RKO (cell line): ENCODE measurements at regions not wholly inside any gene's neighbourhood (a gene's known extent, or its start where the extent isn't known, plus 50 kb on each side); places are given as distances from the start of the nearest gene placed in this dataset.

Experiments used
- DNase-seq: peaks from one replicate; pipeline ENCODE4 v3.0.0-alpha.2; 2016; ENCODE audit warnings: low spot score

DNA sequence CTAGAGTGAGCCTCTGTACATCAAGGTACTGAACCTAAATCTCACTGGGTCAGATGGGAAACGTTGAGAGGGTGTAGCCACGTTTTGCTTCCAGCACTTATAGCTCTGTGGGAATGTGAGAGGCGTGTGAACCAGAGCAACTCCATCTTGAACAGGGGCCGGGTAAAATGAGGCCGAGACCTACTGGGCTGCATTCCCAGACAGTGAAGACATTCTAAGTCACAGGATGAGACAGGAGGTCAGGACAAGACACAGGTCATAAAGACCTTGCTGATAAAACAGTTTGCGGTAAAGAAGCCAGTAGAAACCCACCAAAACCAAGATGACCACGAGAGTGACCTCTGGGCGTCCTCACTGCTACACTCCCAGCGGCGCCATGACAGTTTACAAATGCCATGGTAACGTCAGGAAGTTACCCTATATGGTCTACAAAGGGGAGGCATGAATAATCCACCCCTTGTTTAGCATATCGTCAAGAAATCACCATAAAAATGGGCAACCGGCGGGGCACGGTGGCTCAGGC is 63.4 kb upstream of the NCOR2 start:
- DNase-seq = no peak

GRCh38 chr12:124629789-124630480 is 62.5 kb upstream of the NCOR2 start:
- DNase-seq = no peak

DNA sequence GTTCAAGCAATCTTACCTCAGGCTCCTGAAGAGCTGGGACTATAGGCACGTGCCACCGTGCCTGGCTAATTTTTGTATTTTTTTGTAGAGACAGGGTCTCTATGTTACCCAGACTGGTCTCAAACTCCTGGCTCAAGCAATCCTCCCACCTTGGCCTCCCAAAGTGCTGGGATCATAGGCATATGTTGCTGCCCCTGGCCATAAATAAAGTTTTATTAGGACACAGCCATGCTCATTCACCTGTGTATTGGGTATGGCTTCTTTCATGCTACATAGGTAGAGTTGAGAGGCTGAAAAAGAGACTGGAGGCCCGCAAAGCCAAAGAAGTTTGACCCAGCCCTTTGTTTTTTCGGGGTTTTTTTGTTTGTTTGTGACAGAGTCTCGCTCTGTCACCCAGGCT is 61.7 kb upstream of the NCOR2 start:
- no peak for DNase-seq

DNA sequence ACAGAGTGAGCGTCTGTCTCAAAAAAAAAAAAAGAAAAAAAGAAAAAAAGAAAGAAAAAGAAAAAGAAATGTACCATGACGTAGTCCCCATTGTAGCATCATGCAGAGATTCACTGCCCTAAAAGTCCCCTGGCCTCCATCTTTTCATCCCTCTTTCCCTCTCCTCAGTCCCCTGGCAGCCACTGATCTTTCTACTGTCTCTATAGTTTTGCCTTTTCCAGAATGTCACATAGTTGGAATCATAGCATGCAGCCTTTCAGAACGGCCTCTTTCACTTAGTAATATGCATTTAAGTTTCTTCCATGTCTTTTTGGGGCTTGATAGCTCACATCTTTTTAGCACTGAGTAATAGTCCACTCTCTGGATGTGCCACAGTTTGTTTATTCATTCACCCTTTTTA is 60.5 kb upstream of the NCOR2 start:
- no peak for DNase-seq

DNA sequence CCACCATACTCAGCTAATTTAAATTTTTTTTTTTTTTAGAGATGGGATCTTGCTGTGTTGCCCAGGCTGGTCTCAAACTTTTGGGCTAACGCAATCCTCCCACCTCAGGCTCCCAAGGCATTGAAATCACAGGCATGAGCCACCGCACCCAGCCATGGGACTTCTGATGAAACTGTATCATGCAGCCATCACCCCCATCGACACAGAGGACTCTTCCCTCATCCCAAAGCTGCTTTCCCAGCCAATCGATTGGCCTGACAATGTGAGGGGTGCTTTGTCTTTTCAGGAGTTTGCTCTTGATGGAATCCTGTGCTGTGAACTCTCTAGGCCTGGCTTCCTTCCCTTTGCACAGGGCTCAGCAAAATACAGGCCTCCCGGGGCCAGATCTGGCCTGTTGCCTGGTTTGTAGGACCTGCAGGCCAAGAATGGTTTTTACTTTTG is 59.6 kb upstream of the NCOR2 start:
- DNase-seq = no peak

DNA sequence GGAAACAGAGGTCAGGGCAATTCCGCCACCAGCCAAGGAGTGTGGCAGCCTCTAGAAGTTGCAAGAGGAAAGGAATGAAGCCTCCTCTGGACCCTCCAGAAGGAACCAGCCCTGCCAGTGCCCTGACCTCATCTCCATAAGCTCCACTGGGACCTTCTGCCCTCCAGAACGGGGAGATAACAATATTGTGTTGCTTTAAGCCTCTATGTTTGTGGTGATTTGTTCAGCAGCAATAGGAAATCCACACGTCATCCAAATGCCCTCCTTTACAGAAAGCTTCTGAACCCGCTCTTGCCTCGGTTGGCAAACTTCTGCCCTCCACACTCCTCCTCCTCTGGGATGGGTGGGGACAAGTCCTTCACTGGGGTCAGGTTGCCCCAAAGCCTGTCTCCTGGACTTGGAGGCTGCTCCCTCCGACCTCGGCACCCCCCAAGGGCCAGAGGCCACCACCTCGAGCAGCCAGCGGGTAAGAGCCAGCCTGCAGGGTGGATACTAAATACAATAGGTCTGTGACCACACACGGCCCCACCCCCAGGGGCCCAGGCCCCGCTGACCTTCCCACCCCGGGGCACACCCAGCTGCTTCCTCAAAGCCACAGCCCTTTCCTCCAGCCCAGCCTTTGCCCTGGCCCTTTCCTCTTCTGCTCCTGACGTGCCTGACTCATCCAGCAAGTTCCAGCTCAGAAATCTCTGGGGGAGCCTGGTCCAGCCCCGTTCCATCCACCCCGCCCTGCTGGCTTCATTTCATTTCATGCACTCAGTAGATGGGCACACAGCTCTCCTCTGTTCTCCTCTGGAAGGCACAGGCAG is 58.7 kb upstream of the NCOR2 start:
- no peak for DNase-seq

- no peak for DNase-seq
Observed at GRCh38 chr12:124624823-124625222, 57.4 kb upstream of the NCOR2 start.

DNA sequence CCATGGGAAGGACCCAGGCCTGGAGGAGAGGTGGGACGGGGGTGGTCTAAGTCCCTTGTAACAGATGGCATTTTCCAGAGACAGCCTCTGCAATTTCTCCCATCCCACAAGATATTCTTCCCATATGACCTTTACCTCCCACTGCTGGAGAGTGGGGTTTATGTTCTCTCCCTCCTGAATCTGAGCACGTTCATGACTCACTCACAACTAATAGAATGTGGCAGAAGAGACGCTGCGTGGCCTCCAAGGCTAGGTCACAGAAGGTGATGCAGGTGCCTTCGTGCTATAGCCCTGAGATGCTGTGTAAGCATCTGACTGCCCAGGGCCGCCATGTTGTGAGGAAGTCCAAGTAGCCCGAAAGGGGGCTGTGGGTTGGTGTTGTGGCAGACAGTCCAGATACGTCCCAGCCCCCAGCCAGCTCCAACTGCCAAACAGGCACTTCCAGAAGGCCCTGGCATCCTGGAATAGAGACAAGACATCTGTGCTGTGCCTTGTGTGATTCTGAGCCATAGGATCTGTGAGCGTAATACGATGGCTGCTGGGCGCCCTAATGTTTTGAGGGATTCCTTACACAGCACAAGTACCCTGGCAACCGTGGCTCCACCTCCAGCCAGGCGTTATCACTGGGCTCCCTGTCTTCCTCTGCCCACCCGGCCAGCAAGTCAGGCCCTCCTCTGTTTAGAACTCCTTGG is 56.1 kb upstream of the NCOR2 start:
- no peak for DNase-seq

GRCh38 chr12:124622764-124623163 is 55.4 kb upstream of the NCOR2 start:
- DNase-seq = no peak

- no peak for DNase-seq
Observed at GRCh38 chr12:124622331-124622730, 54.9 kb upstream of the NCOR2 start.

DNA sequence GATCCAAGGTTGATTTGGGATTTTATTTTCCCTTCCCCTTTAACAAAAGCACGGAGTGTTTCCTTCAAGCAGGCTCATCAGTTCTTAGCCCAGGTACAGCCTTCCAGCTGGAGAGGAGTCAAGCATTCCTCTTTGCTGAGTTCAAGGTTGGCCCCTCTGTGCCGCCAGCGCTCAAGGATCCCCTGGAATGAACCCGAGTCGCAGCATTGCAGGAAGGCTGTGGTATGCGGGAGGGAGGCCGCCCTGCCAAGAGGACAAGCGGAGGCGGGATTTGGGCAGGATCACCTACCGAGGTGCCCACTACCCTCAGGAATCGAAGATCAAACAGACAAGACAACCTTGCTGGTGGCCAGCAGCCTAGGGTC is 53.9 kb upstream of the NCOR2 start:
- DNase-seq = no peak

GRCh38 chr12:124620606-124621295 is 53.3 kb upstream of the NCOR2 start:
- no peak for DNase-seq

DNA sequence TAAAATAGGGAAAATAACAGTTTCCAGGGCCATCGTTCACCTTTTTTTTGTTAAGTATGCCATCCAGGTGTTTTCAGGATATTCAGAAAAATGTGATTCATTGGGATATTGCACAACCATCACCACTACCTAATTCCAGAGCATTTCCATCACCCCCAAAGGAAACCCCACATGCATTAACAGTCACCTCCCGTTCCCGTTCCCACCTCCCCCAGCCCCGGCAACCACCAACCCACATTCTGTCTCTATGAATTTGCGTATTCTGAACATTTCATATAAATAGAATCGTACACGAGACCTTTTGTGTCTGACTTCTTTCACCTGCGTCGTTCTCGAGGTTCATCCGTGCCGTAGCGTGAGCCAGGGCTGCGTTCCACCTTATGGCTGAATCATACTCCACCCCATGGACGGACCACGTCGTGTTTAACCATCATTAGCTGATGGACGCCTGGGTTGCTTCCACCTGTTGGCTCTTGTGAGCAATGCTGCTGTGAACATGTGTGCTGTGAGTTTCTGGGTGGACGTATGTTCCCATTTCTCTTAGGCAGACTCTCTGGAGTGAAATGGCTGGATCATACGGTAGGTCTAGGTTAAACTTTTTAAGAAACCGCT is 51.0 kb upstream of the NCOR2 start:
- no peak for DNase-seq

DNA sequence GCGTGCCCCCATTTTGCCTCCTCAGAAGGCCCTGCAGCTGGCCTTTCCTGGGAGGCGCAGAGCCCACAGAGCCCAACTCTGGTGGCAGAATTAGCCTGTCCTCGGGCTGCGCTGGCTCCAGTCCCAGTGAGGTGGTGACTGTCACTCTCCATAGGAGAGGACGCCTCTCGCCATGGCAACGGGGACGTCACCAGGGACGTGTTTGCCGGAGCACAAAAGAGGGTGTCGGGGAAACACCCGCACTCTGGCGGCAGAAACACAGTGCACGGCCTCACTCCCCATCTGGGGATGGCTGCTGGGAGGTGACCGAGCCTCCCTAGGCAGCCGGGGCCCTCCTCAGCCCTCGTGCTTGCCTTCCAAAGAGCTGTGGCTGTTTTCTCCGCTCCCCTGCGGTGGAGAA is 50.2 kb upstream of the NCOR2 start:
- DNase-seq = no peak
